ENCODE measurements at regions not wholly inside any gene's neighbourhood (a gene's known extent, or its start where the extent isn't known, plus 50 kb on each side); places are given as distances from the start of the nearest gene placed in this dataset.

DNA sequence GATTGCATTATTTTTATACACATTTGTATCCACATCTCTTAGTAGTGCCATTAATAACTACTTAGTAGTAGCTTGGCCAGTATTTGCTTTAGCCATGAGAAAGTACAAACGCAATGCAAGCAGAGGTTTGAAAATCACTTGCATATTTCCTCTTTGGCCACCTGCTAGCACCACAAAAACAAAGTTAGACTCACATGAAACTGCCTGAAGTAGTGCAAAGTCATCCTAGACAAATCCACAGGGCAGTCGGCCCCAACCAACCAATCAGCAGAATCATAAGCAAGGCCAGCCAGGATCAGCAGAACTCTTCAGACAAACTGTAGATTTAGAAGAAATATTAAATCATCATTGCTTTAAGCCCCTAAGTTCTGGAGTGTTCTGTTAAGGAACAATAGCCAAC lies 135.2 kb upstream of the VGLL2 start:
- TF ChIP-seq, protein P1, sequence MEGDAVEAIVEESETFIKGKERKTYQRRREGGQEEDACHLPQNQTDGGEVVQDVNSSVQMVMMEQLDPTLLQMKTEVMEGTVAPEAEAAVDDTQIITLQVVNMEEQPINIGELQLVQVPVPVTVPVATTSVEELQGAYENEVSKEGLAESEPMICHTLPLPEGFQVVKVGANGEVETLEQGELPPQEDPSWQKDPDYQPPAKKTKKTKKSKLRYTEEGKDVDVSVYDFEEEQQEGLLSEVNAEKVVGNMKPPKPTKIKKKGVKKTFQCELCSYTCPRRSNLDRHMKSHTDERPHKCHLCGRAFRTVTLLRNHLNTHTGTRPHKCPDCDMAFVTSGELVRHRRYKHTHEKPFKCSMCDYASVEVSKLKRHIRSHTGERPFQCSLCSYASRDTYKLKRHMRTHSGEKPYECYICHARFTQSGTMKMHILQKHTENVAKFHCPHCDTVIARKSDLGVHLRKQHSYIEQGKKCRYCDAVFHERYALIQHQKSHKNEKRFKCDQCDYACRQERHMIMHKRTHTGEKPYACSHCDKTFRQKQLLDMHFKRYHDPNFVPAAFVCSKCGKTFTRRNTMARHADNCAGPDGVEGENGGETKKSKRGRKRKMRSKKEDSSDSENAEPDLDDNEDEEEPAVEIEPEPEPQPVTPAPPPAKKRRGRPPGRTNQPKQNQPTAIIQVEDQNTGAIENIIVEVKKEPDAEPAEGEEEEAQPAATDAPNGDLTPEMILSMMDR (IDR thresholded peaks at IDR 0.05), result no peak
- no peak for TF ChIP-seq POLR2A (IDR thresholded peaks at IDR 0.05)

Measured in Peyer's patch (tissue), 4 donors.